ENCODE measurements at regions not wholly inside any gene's neighbourhood (a gene's known extent, or its start where the extent isn't known, plus 50 kb on each side); places are given as distances from the start of the nearest gene placed in this dataset.

DNA sequence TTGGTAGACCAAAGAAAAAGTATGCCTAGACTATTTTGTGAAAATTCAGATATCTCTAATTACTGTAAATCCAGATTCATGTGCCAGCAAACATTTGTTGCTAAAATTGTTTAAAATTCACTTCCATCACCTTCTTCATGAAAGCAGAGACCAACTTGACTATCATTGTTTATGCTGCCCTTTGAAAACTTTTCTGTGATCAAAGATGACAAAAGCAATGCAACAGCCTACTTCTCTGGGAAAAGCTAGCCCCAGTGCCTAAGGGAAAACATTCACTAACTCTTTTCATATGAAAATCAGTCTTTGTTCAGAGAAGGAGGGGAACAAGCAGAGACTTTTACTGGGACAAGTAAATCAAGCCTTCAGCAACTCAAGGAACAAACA is 178.0 kb upstream of the P2RY1 start:
- Histone ChIP-seq H3K36me3 (ENCODE audit: control insufficient read depth, low read length) (no peaks in the 10 kb centered on the region), H3K4me2 (ENCODE audit: low read length) (no peak overlapping the region), H3K9me2 (replicated peaks; ENCODE audit: control insufficient read depth, low read length) (no peaks in the 10 kb centered on the region), H3K27ac (ENCODE audit: low read depth, low read length) (no peak overlapping the region), H4K20me1 (ENCODE audit: control insufficient read depth, insufficient read depth, low read depth, low read length) (no peaks in the 10 kb centered on the region), H3K27me3 (ENCODE audit: control insufficient read depth, low read length) (no peaks in the 10 kb centered on the region), H3K4me3 (ENCODE audit: low read length) (no peak overlapping the region), H3K9me3 (ENCODE audit: control insufficient read depth, insufficient read depth, low read length) (peaks cover 6% of the 10 kb centered on the region), H3F3A (ENCODE audit: control insufficient read depth, insufficient read depth) (no peaks in the 10 kb centered on the region), H3K79me2 (ENCODE audit: control insufficient read depth, low read length) (no peaks in the 10 kb centered on the region), H3K4me1 (ENCODE audit: control insufficient read depth, low read length) (no peaks in the 10 kb centered on the region)
- TF ChIP-seq, protein P1, sequence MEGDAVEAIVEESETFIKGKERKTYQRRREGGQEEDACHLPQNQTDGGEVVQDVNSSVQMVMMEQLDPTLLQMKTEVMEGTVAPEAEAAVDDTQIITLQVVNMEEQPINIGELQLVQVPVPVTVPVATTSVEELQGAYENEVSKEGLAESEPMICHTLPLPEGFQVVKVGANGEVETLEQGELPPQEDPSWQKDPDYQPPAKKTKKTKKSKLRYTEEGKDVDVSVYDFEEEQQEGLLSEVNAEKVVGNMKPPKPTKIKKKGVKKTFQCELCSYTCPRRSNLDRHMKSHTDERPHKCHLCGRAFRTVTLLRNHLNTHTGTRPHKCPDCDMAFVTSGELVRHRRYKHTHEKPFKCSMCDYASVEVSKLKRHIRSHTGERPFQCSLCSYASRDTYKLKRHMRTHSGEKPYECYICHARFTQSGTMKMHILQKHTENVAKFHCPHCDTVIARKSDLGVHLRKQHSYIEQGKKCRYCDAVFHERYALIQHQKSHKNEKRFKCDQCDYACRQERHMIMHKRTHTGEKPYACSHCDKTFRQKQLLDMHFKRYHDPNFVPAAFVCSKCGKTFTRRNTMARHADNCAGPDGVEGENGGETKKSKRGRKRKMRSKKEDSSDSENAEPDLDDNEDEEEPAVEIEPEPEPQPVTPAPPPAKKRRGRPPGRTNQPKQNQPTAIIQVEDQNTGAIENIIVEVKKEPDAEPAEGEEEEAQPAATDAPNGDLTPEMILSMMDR (IDR thresholded peaks at IDR 0.05; ENCODE audit: low read depth, low read length, poor library complexity, severe bottlenecking): no peak
- TF ChIP-seq EZH2phosphoT487 (IDR thresholded peaks at IDR 0.05; ENCODE audit: borderline replicate concordance, low read length): no peak

DNA sequence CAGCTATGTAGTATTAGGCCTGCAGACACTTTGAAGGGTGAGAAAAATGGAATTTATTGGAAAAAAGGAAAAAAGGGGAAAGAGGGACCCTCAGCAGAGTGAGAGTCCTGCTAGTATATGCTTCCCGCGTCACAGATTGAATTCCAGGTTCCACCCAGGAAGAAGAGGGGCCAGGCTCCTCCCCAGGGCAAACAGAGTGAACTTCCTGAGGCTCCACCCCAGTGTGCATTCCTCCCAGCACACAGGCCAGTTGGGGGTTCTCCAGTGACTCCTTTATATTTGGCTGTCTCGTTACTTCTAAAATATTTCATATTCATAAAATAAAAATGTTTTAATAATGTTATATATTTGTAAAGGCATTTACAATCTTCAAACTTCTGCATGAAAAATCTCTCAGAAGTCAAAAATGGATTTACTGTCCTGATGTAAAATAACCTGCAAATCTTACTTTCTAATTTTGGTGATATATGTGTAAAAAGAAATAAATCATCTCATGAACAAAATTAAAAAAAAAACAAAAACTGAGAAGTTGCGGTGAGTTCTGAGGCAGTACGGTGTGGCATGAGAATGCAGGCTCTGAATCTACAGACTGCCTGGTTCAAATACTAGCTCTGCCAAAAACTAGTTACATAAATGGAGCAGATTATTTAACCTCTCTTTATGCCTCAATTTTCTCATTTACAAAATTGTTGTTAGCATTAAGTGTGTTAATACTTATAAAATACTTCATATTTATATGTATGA is 175.8 kb upstream of the P2RY1 start:
- no peaks in the 10 kb centered on the region for H3K27me3 ChIP-seq (ENCODE audit: control insufficient read depth, low read length)
- no peaks in the 10 kb centered on the region for H3K9me2 ChIP-seq (replicated peaks; ENCODE audit: control insufficient read depth, low read length)
- no peaks in the 10 kb centered on the region for H3F3A ChIP-seq (ENCODE audit: control insufficient read depth, insufficient read depth)
- no peak overlapping the region for H3K27ac ChIP-seq (ENCODE audit: low read depth, low read length)
- H3K4me2 ChIP-seq (ENCODE audit: low read length): no peak overlapping the region
- TF ChIP-seq EZH2phosphoT487 (IDR thresholded peaks at IDR 0.05; ENCODE audit: borderline replicate concordance, low read length): no peak
- TF ChIP-seq, protein P1 (IDR thresholded peaks at IDR 0.05; ENCODE audit: low read depth, low read length, poor library complexity, severe bottlenecking): no peak
- H3K4me1 ChIP-seq (ENCODE audit: control insufficient read depth, low read length): no peaks in the 10 kb centered on the region
- H3K36me3 ChIP-seq (ENCODE audit: control insufficient read depth, low read length): no peaks in the 10 kb centered on the region
- H3K9me3 ChIP-seq (ENCODE audit: control insufficient read depth, insufficient read depth, low read length): peaks cover 6% of the 10 kb centered on the region
- no peaks in the 10 kb centered on the region for H4K20me1 ChIP-seq (ENCODE audit: control insufficient read depth, insufficient read depth, low read depth, low read length)
- no peak overlapping the region for H3K4me3 ChIP-seq (ENCODE audit: low read length)
- H3K79me2 ChIP-seq (ENCODE audit: control insufficient read depth, low read length): no peaks in the 10 kb centered on the region

DNA sequence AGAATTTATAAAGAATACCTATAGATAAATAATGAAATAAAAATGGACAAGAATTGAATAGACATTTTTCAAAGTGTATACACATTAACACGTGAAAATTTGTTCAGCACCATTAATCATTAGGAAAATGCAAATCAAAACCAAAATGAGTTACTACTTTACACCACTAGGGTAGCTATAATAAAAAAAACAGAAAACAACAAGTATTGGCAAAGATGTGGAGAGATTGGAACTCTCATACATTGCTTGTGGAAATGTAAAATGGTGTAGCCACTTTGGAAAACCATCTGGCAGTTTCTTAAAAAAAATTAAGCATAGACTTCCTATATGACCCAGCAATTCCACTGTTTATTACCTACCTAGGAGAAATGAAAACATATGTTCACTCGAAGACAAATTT is 172.8 kb upstream of the P2RY1 start:
- H3K9me3 ChIP-seq (ENCODE audit: control insufficient read depth, insufficient read depth, low read length): peaks cover 6% of the 10 kb centered on the region
- H3K79me2 ChIP-seq (ENCODE audit: control insufficient read depth, low read length): no peaks in the 10 kb centered on the region
- H3K4me1 ChIP-seq (ENCODE audit: control insufficient read depth, low read length): no peaks in the 10 kb centered on the region
- TF ChIP-seq, protein P1 (IDR thresholded peaks at IDR 0.05; ENCODE audit: low read depth, low read length, poor library complexity, severe bottlenecking): no peak
- TF ChIP-seq EZH2phosphoT487 (IDR thresholded peaks at IDR 0.05; ENCODE audit: borderline replicate concordance, low read length): no peak
- no peaks in the 10 kb centered on the region for H3K36me3 ChIP-seq (ENCODE audit: control insufficient read depth, low read length)
- no peak overlapping the region for H3K4me3 ChIP-seq (ENCODE audit: low read length)
- H3K4me2 ChIP-seq (ENCODE audit: low read length): no peak overlapping the region
- no peak overlapping the region for H3K27ac ChIP-seq (ENCODE audit: low read depth, low read length)
- H3K27me3 ChIP-seq (ENCODE audit: control insufficient read depth, low read length): no peaks in the 10 kb centered on the region
- H3F3A ChIP-seq (ENCODE audit: control insufficient read depth, insufficient read depth): no peaks in the 10 kb centered on the region
- H3K9me2 ChIP-seq (replicated peaks; ENCODE audit: control insufficient read depth, low read length): no peaks in the 10 kb centered on the region
- H4K20me1 ChIP-seq (ENCODE audit: control insufficient read depth, insufficient read depth, low read depth, low read length): no peaks in the 10 kb centered on the region
